ENCODE measurements at regions not wholly inside any gene's neighbourhood (a gene's known extent, or its start where the extent isn't known, plus 50 kb on each side); places are given as distances from the start of the nearest gene placed in this dataset.

DNA sequence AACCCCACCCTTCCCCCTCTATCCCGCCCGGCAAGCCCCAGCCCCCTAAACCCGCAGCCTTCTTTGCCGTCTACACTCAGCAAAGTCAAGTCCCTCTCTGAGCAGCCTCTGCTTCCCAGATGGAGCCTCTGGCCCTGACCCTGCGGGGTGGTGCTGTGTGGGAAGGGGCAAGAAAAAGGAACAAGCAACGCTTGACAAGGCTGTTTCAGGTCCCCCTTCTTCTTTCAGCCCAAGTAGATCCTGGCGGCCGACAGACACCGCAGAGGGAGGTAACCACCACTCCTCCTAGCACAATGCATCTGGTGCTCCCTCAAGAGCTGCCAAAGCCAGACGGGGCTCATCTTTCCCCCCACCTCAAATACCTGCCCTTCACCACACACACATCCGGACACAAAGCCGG, 178.3 kb downstream of the ENGASE start:
- no peak for TF ChIP-seq CTCF (IDR thresholded peaks at IDR 0.05)
- TF ChIP-seq POLR2AphosphoS5 (IDR thresholded peaks at IDR 0.05), result no peak

Data from breast epithelium (tissue), 3 donors.